DMS79 treated with DMSO at 0.1 percent for 48 hours (cell line): ENCODE measurements at regions not wholly inside any gene's neighbourhood (a gene's known extent, or its start where the extent isn't known, plus 50 kb on each side); places are given as distances from the start of the nearest gene placed in this dataset.

Experiments used
- DNase-seq: peaks from one replicate; lab custom pipeline; 2025; lab: John Stamatoyannopoulos, UW

GRCh38 chr21:35426897-35427296, 377.8 kb upstream of the RUNX1 start:
- DNase-seq, result no peak

GRCh38 chr21:35426469-35426868, 377.4 kb upstream of the RUNX1 start:
- DNase-seq, result no peak

- no peak for DNase-seq
Observed at GRCh38 chr21:35424122-35424521, 375.0 kb upstream of the RUNX1 start.

GRCh38 chr21:35423709-35424108, 374.6 kb upstream of the RUNX1 start:
- no peak for DNase-seq

- no peak for DNase-seq
Observed at GRCh38 chr21:35422011-35422410, 372.9 kb upstream of the RUNX1 start.

GRCh38 chr21:35421221-35421620, 372.1 kb upstream of the RUNX1 start:
- DNase-seq, result no peak

GRCh38 chr21:35420656-35421055, 371.6 kb upstream of the RUNX1 start:
- DNase-seq, result no peak

GRCh38 chr21:35417762-35418161, 368.7 kb upstream of the RUNX1 start:
- DNase-seq, result no peak

- DNase-seq, result no peak
Observed at GRCh38 chr21:35416866-35417489, 367.9 kb upstream of the RUNX1 start.

- DNase-seq, result peak; percentile 85
Observed at GRCh38 chr21:35414507-35415139, 365.5 kb upstream of the RUNX1 start.

GRCh38 chr21:35414056-35414455, 365.0 kb upstream of the RUNX1 start:
- no peak for DNase-seq

GRCh38 chr21:35412231-35412630, 363.1 kb upstream of the RUNX1 start:
- DNase-seq, result no peak

GRCh38 chr21:35411434-35411833, 362.3 kb upstream of the RUNX1 start:
- DNase-seq, result no peak

GRCh38 chr21:35410656-35411055, 361.6 kb upstream of the RUNX1 start:
- no peak for DNase-seq

GRCh38 chr21:35410123-35410522, 361.0 kb upstream of the RUNX1 start:
- no peak for DNase-seq

GRCh38 chr21:35408401-35408800, 359.3 kb upstream of the RUNX1 start:
- DNase-seq, result no peak

GRCh38 chr21:35406635-35407034, 357.5 kb upstream of the RUNX1 start:
- DNase-seq, result no peak

- DNase-seq, result peak; percentile 95
Observed at GRCh38 chr21:35405981-35406380, 356.9 kb upstream of the RUNX1 start.

GRCh38 chr21:35404247-35404646, 355.1 kb upstream of the RUNX1 start:
- DNase-seq, result peak; percentile 52

GRCh38 chr21:35402061-35402460, 353.0 kb upstream of the RUNX1 start:
- no peak for DNase-seq

- no peak for DNase-seq
Observed at GRCh38 chr21:35401476-35401875, 352.4 kb upstream of the RUNX1 start.

- peak; percentile 88 for DNase-seq
Observed at GRCh38 chr21:35400233-35400939, 351.3 kb upstream of the RUNX1 start.

- peak; percentile 37 for DNase-seq
Observed at GRCh38 chr21:35399706-35400105, 350.6 kb upstream of the RUNX1 start.
